SHP77 (cell line): ENCODE measurements at regions not wholly inside any gene's neighbourhood (a gene's known extent, or its start where the extent isn't known, plus 50 kb on each side); places are given as distances from the start of the nearest gene placed in this dataset.

Source experiments
- DNase-seq, 2 experiments: peaks; one replicate each; lab custom pipeline; 2025; lab: John Stamatoyannopoulos, UW

DNA sequence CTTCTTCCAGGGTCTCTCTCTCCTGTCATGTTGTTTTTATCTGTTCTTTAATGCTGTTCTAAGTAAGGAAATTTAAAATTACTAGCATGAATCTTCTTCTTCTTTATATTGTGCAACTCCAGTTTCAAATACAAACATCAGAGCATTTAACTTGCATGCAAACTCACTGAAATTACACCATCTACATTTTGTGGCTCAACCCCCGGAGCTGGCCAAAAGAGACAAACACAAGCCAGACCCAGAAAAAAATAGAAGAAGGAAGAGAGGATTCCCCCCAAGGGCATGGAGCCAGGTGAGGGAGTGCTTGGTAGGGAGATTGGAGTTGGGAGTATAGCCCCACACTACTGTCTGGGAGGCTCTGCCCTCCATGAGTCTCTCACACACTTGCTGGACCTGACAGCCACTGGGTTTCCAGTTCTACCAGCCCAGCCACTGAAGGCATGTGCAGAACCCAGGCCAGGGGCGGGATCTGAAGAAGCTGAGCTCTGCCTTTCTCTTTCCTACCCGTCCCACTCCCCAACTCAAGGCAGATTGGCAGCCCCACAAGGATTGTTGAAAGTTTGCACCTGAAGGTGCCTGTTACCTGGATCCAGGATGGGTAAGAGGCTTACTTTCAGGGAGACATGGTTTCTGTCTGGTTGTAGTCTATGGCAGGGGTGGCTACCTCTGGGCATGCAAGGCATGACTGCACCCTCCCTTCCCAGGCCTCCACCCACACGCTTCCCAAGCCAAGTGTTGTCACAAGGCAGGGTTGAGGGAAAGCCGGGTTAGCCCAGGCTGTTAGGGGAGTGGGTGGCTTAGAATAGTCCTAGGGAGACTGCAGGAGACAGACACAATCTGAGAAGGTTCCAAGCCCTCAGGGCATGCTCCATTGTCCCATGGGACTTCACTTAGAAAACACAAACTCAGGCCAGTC is 297.2 kb downstream of the TGFB2 start:
- no peak for DNase-seq

DNA sequence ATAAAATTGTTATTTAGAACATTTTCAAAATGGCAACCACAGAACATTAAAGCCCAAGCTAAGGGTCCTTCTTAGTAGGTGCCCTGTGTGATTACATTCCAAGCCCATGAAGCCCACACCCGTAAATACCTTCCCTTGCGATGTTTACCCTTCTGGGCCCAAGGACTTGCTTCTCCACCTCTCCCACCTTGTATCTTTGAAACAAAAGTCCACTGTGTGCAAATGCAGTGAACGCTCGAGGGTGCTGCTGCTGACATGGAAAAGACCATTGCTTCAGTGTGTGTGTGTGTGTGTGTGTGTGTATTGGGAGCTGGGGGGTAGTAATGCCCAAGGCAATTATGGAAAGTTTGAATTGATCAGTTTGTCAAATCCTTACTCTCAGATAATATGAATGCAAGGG is 298.1 kb downstream of the TGFB2 start:
- no peak for DNase-seq

DNA sequence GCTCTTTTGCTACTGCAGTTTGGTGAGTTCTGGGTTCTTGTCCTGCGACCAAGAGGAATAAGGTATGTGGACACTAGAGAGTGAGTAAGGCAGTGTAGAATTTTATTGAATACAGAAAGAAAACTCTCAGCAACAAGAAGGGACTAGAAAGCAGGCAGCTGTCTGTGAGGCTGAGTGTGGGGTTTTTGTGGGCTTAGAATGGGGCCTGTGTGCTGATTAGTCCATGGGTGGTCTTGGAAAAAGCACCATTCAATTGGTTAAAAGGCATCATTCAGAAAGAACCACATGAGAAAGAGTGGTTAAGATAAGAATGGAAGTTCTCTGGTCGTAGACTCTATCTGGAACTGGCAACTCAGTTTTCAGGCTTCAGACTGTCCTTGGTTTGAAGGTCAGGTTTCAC is 298.8 kb downstream of the TGFB2 start:
- no peak for DNase-seq

DNA sequence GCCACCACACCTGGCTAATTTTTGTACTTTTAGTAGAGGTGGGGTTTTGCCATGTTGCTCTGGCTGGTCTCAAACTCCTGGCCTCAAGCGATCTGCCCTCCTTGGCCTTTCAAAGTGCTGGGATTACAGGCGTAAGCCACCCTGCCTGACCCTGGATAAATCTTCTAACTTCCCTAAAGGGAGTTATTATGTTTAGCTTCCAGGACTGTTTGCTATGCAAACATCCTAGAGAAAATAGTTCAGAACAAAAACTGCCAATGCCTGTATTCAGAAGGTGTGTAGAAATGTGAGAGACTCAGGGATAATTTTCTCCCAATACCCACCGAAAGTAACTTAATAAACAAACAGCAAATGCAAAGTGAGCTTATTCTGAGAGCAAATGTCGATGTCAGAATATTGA is 301.2 kb downstream of the TGFB2 start:
- DNase-seq: no peak

DNA sequence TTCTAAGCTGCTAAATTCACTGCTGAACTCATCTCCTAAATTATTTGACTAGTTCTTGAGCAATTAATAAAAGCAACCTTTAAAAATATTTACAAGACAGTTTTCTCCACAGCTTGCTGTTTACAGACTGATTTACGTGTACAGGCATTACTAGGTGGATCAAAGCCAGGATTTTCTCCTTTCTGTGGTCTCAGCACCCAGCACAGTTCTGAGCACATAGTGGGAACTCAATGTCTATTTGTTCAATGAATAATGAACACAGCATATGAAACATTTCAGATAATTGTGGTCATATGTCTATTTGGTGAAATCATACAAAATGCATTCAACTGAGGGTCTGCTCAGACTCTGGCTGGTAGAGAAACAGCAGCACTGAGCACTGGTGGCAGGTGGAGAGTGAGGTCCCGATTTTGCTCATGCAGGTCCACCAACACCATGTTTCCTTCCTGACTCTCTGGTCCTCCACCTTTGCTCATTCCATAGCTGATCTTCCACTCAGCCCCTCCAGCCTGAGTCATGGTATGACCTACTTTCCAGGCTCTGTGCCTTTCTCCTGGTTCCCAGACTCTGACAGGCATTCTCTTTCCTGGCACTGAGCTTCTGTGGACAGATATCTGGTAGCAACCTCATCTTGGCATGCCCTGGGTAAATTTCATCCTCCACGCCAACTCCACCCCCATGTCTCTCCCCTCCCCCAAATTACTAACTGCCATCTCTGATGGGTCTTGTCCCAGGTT is 311.3 kb downstream of the TGFB2 start:
- DNase-seq: no peak

DNA sequence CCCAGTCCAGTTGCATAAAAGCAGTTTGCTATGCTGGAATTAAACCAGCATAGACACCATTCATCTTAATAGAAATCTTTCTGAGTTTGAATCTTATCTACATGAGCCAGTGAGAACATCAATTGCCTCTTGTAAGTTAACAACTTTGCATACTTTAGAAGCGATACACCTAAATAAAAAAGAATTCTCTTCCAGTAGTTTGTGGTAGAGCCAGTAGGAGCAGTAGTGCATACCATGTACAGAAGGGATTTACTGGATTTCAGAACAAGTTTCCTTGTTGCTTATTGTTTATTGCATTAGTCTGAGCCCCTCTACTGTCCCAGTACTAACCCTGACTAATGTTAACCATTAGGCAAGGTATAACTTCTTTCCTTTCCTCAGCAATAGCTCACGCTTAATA is 313.1 kb downstream of the TGFB2 start:
- no peak for DNase-seq

DNA sequence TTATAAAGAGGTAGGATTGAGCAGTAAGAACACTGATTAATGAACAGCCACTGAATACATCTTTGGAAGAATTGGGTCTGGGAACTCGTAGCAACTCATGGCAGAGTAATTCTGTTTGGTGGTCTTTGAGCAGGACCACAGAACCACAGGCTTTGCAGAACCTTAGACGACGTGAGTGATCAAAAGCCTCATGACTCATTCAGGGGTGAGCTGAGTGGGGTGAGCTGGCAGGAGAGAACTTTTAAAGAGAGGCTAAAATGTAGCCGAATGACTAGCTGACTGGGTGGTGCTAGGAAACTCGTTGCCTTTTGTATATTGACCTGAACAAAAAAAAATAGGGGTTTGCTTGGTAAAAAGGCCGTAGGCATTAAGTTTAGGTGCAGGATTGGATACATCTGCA is 313.8 kb downstream of the TGFB2 start:
- DNase-seq: no peak

DNA sequence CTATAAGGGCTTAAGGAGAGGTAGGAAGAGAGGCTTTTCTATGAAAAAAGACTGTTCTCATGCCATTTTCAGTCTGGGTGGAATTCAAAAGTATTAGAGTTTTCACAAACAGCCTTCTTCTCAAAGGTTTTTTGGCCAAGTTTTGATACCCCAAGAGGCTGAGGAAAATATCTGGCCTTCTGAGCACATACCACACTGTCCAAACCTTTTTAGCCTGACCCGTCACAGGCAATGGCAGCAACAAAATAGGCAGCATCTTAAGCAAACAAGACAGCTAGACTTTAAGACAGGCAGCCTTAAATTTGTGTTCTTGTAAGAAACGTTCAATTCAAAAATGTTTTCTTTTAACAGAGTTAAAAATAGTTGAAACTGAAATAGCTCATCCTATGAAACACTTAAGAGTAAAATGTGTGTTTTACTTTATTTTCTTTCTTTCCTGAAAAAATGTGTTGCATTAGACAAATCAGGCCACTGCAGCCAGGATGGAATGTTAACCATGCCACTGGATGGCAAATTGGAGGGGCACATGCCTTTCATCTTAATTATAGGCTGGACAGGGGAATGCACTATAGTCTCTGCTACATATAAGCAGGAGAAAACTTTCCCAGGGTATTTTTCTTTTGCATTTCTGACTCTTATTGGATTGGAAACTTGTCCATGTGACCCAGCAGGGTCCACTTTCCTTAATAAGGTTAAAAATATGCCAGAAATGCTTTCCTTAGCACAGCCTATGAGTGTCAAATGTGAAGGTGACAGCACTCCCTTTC is 315.0 kb downstream of the TGFB2 start:
- no peak for DNase-seq

DNA sequence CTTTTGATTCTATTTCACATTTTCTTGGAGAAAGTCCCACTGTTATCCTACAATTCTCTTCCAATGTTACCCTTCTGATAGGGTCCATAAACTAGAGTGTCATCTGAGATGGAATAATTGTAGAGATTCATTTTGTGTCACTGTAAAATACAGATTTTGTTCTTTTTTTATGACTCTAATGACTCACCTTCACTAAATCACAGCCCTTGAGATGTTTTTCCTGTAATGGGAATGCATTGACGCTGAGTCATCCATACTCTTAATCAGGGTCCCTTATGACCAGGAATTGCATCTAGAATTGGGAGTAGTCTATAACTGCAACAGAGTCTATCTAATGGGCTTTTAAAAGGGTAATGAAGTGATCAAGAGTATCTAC is 315.5 kb downstream of the TGFB2 start:
- no peak for DNase-seq

DNA sequence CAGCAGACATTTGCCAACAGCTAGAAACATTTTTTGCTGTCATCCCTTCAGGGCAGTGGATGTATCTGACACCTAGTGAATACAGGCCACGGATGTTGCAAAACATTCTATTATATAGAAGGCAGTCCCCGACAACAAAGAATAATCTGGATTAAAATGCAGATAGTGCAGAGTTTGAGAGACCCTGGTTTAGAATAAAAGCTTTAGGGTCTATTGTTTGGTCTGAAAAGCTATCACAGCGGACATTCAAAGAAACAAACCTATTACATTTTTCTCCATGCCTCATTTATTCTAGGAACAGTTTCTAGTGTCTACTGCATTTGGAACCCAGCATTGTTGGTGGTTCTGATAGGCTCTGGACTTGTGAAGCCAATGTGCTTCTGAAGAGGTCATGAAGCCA is 316.3 kb downstream of the TGFB2 start:
- DNase-seq: no peak

DNA sequence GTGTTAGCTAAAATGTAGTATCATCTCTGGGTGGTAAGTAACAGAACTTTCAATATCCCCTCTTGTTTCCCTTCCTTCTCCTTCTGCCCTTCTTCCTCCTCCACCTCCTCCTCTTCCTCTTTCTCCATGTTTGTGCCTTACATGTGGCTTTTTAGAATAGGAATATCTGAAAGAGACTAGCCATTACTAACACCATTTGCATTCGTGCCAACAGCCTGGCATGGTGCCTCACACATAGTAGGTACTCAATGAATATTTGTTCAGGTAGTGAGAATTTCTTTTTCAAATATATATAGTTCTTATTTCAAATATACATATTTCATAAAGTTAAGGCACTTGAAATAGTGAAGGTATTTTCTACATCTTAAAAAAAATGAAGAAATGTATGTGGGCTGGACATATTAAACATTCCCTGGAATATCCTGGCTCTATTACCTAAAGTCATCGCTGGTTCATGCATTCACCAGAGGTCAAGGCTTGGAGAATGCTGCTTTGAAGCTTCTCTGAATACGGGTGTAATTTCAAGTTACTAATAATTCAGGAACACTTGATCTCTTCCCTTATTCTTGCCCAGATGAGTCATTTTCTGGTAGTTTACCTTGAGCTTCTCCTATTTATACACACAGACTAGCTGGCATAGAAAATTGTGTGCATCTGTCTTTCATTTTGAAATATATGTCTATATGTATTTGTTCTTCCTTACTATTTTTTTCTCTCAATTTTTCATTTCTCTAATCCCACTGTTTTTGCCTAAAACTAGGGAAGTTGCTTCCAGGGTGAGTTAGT is 319.4 kb downstream of the TGFB2 start:
- no peak for DNase-seq

DNA sequence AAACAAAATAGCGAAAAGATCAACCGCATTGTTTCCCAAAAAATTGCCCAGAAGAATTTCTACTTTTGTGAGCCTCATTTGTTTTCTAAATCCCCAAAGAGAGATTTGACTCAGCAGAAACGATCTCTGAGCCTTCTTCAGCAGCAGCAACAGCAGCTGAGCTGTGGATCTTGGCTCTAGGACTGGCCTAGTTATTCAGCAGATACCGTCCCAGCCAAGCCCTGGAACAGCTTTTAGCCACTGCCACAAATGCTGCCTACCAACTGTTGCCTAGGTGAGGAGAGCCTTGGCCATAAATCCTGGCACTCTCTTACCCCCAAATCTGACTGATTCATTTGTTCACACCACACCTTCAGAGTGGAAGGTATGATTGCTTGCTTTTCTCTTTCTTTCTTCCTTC is 320.1 kb downstream of the TGFB2 start:
- DNase-seq: peak in 1 of 2 experiments; percentile 25

DNA sequence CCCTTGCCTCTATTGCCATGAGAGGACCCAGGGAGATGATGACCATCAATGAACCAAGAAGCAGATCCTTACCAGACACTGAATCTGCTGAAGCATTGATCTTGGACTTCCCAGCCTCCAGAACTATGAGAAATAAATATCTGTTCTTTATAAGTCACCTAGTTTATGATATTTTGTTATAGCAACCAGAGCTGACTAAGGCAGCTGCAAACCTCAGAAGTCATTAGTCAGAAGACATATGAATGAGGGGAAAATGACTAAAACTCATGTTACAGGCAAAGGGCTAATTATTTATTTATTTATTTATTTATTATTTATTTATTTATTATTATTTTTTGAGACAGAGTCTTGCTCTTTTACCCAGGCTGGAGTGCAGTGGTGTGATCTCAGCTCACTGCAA is 321.1 kb downstream of the TGFB2 start:
- no peak for DNase-seq

DNA sequence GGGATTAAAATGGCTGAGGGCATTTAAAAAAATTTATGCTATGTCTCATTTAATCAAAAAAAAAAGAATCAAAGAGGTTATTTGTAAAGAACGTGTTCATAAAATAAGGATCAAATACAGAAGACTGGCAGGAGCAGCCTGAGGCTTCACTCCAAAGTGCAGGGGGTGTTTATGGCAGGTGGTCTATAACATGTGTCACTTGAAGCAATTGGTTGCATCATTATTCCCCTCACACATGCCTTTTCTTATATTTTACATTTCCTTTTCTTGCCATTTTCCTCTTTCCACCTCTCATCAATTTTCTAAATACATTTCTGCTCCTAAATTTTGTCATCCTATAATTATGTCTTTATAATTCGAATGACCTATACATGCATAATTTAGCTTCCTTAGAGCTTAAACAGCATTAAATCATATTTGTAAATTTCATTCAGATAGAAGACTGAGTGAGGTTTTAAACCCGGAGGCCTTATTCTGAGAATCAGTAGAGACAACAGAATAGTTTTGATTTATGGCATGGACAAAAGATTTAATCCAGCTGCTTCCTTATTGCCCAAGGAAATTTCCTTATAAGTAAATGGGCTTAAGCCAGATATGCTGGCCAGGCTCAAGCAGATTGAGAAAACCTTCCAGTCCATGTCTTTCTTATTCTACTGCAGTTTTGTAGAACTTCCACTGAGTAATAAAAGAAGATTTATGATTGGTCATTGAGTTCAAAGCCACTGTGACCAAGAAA is 322.8 kb downstream of the TGFB2 start:
- DNase-seq: no peak

DNA sequence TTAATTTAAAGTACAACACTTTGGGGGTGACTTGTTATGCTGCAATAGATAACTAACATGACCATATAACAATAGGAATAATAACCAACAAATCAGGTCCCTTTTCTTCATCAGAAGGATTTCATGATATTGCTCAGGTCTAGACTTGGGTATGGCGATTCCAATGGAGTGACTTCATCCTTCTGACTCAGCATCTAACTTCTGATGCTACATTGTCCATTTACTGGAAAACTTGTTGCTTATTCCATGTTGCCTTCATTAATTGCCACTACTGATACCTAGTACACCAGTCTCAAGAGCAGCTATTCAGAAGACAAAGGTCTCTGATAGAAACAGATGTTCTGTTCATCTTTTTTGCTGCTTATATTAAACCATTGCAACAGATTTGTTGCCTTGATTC is 324.3 kb downstream of the TGFB2 start:
- DNase-seq: no peak

DNA sequence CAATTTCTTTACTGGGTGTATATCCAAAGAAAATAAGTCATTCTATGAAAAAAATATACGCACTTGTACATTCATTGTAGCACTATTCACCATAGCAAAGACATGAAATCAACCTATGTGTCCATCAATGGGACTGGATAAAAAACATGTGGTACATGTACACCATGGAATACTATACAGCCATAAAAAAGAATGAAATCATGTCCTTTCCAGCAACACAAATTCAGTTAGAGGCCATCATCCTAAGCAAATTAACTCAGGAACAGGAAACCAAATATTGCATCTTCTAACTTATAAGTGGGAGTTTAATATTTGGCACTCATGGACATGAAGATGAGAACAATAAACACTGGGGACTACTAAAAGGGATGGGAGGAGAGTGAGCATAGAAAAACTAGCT is 325.7 kb downstream of the TGFB2 start:
- DNase-seq: no peak

DNA sequence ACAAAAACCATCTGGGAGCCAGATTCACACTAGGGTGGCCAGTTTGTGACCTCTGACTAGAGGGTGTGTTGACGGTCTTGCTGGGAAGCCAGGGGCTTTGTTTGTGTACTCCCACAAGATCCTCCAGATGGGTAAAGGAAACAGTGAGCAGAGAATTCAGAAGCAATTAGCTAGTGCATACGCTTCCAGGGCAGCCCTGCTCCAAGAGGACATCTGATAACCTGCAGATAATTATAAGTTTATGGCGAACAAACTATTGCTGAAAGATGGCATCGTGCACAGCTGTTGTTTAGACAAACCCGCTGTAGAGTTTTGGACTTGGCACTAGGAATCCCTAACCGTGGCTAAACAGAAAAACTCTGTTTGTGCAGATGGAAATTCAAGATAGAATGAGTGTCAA is 326.4 kb downstream of the TGFB2 start:
- DNase-seq: no peak

DNA sequence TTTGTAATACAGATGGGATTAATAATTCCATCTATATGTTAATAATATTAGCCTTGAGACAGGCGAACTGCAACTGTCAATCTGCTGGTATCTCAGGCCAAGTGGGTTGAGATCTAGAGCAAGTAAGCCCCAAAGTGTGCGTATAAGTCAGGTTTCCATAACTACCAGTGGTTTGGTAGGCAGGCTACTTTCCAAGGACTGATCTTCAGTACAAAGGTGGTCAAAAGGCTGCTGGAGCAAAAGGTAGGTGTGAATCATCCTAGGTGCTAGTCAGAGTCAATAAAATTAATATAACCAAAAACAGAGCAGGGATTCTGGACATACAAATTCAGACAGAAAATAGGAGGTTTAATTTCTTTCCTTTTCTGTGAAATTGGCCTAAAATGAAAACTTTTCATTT is 328.0 kb downstream of the TGFB2 start:
- DNase-seq: no peak

DNA sequence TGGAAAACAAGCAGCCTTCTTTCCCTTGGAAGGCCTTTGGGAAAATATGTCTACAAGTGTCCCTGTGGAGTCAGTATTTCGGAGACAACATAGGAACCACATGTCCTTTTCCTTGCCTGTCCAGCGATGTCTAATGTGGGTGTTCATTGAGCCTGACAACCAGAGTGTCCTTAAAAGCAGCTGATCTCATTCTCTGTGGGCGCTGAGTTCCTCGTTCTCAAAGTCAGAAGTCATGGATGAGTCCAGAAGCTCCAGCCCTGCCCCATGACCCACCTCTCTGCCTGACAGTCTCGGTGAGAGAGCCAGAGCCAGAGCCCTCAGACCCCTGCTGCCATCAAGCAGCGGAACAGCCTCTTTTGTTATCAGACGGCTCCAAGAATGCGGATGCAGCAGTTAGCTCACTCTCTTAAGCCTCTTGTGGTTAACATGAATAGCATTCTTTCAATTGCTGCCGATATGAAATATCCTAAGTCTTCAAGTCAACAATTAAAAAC is 329.2 kb downstream of the TGFB2 start:
- DNase-seq: no peak

DNA sequence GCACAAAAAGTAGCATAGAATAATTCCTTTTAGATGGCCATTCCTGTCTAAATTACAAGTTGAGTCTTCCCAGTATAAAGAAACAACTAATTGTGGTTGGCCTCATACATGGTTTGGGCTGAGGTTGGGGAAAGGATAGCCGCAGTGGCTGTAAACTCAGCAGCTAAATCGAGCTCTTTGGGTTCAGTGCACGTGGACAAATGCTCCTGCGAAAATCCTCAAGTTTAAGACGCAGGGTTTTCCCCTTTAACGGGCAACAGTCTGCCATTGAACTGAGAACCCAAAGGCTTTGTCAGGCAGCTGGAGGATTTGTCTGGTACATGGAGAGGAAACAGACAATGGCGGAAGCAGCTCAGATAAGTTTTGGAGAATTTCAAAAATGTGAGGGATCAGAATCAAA is 331.9 kb downstream of the TGFB2 start:
- no peak for DNase-seq

DNA sequence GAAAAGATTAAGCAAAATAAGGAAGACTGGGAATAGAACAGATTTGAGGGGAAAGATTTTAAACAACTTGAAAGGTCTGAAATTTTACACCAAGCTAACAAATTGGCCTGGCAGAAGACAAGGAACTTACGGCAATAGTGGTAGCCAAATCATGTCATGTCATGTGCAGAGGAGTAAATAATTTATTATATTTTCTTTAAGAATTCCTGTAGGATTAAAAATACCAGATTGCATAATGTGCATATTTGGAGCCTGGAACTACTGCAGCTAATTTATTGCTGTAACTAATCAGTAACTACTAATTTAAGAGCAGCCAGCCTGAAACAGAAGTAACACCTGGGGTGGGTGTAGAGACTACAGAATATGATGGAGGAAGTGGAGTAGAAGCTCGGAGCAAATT is 334.3 kb downstream of the TGFB2 start:
- no peak for DNase-seq
